ENCODE measurements at regions not wholly inside any gene's neighbourhood (a gene's known extent, or its start where the extent isn't known, plus 50 kb on each side); places are given as distances from the start of the nearest gene placed in this dataset.

- TF ChIP-seq EP300 (IDR thresholded peaks at IDR 0.05) (no peak), CTCF (IDR thresholded peaks at IDR 0.05) (no peak)
These were observed 1107.4 kb upstream of the SEL1L start for GRCh38 chr14:82641050-82641540.

Data from ovary (tissue), 3 donors.